Activated CD4-positive, alpha-beta T cell treated with anti-CD3 and anti-CD28 coated beads, Interleukin-2, amount 50 U/mL, for 4 hours (primary cell): ENCODE measurements at regions not wholly inside any gene's neighbourhood (a gene's known extent, or its start where the extent isn't known, plus 50 kb on each side); places are given as distances from the start of the nearest gene placed in this dataset.

ENCODE experiments used
- DNase-seq, 2 experiments: peaks; one replicate each; pipeline ENCODE4 v3.0.0-alpha.2; 2020

DNA sequence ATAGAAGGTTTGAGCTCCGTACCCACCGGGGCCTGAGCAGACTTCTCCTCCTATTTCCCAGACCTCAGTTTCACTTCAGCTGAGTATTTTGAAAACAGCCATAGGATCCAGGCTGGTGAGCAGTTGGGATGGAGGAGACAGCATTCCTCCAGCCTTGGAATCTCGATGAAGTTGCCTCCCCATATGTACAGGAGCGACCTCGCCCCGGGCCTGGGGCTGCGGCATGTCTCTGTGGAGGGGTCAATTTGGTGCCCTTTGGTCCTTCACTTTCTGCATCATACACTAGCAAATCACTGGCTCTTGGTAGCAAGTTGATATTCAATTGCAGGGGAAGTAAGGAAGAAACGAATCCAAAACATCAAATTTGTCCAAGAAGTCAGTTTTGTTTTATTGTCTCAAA is 402.0 kb upstream of the IRX4 start:
- no peak for DNase-seq

GRCh38 chr5:2283481-2284045 is 400.8 kb upstream of the IRX4 start:
- DNase-seq = no peak

- no peak for DNase-seq
Observed at GRCh38 chr5:2282893-2283292, 400.2 kb upstream of the IRX4 start.

DNA sequence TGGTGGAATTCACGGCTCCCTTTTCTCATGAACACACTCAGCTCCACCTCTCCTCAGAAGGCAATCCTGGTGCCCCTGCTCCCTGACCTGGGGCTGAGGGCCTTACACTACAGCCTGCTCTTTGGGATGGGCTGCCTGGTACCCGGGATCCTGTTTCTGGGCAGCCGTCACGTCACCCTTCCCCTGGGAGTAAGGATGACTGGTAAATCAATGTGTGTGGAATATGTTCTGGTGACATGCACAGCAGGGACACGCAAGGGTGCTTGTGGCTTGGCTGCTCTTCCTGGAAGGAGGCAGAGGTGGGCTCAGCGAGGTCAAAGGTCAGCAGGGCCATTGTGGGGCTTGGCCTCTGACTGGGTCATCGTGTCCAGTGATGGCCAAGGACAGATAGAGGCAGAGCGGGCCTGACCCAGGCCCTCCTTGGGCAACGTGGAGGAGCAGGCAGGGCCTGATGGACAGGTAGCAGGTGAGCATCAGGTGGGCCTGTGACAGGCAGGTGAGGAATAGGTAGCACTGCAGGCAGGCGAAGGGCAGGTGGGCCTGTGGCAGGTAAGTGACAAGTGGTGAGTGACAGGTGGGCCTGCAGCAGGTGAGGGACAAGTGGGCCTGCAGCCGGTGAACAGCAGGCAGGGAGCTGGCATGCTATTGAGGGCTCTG is 399.4 kb upstream of the IRX4 start:
- DNase-seq = no peak

- DNase-seq = no peak
Observed at GRCh38 chr5:2281446-2281845, 398.7 kb upstream of the IRX4 start.

DNA sequence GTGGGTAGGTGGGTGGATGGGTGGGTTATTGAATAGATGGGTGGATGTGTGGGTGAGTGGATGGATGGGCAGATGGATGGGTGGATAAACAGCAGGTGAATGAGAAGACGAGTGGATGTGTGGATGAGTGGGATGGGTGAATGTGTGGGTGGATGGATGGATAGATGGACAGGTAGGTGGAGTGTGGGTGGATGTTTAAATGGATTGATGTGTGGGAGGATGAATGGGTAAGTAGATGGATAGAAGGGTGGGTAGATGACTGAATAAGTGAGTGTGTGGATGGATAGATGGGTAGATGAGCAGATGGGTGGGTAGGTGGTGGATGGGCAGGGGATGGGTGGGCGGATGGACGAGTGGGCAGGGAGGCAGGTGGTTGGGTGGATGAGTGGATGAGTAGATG is 397.6 kb upstream of the IRX4 start:
- no peak for DNase-seq

GRCh38 chr5:2278825-2279456 is 396.2 kb upstream of the IRX4 start:
- DNase-seq = no peak

- DNase-seq = no peak
Observed at GRCh38 chr5:2277886-2278285, 395.2 kb upstream of the IRX4 start.

DNA sequence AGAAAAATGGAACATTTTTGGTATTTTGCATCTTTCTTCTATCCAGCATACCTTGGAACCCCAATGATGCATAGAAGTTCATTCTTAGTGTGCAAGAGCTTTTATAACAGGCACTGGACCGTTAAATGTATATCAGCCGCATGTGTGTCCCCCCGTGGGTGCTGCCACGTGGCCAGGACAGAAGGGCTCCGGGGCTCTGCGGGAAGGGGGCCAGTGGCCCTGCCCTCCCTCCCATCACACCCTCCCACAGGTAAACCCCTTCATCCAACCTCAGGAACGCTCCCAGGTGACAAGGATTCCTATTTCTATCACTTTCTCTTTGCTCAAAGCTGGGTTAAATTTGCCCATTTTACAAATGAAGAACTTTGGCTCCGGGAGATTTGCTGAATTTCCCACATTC is 393.4 kb upstream of the IRX4 start:
- DNase-seq = no peak

DNA sequence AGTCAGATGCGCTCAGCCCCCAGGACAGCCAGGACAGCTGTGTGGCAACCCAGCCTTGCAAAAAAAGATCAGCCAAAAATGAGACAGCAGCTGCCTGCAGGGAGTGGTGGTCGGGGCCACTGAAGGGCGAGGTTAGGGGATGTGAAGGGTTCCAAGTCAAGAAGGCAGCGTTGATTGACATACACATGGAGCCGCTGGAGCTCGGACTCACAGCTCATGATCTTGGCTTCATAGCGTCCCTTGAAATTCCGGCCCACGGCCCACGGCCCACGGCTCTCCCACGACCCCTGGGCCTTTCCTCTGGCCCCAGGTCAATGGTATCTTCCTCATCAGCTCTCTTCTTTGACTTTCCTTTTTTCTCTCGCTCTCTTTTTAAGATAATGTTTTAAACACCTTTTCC is 390.0 kb upstream of the IRX4 start:
- DNase-seq = no peak

DNA sequence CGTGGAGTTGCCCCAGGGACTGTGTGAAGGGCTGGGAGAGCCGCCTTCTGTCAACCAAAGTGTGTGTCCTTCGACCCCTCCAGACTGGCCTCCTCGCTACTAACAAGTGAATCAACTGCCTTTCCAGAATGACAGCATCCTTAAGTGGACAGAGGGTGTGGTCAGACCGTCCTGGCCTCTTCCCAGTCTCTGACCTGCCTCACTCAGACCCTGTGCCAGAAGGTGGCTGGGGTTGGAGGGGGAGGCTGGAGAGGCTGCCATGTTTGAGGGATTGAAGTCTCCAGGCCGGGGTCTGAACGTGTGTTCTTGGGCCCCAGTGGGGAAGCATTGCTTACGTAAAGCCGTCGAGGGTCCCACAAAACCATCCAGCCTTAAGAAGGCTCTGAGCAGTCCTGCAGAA is 389.3 kb upstream of the IRX4 start:
- DNase-seq = no peak

GRCh38 chr5:2271316-2271715 is 388.6 kb upstream of the IRX4 start:
- DNase-seq = no peak

GRCh38 chr5:2270467-2270866 is 387.7 kb upstream of the IRX4 start:
- DNase-seq = no peak

GRCh38 chr5:2269656-2270055 is 386.9 kb upstream of the IRX4 start:
- DNase-seq = no peak

GRCh38 chr5:2267991-2268390 is 385.3 kb upstream of the IRX4 start:
- no peak for DNase-seq

- DNase-seq = no peak
Observed at GRCh38 chr5:2266641-2267240, 384.0 kb upstream of the IRX4 start.

GRCh38 chr5:2265341-2265740 is 382.6 kb upstream of the IRX4 start:
- DNase-seq = no peak

DNA sequence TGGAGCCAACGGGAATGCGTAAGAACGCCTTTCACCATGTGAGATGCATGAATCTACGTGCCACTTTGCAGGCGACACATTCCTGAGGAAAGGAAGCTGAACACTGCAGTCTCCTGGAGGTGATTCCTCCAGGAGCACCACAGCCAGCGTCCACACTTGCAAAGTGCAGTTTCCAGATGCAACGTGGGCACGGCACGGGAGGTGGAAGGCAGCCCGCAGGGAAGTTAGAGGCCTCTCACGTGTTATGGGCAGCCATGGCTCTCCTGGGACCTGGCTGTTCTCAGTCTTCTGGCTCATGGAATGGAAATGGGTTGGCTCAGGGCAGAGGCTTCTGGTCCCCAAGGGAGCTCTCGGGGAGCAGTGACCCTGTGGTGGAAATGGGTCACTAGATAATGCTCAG is 381.0 kb upstream of the IRX4 start:
- DNase-seq = no peak

GRCh38 chr5:2262620-2263019 is 379.9 kb upstream of the IRX4 start:
- no peak for DNase-seq

GRCh38 chr5:2261004-2261703 is 378.4 kb upstream of the IRX4 start:
- DNase-seq = no peak

DNA sequence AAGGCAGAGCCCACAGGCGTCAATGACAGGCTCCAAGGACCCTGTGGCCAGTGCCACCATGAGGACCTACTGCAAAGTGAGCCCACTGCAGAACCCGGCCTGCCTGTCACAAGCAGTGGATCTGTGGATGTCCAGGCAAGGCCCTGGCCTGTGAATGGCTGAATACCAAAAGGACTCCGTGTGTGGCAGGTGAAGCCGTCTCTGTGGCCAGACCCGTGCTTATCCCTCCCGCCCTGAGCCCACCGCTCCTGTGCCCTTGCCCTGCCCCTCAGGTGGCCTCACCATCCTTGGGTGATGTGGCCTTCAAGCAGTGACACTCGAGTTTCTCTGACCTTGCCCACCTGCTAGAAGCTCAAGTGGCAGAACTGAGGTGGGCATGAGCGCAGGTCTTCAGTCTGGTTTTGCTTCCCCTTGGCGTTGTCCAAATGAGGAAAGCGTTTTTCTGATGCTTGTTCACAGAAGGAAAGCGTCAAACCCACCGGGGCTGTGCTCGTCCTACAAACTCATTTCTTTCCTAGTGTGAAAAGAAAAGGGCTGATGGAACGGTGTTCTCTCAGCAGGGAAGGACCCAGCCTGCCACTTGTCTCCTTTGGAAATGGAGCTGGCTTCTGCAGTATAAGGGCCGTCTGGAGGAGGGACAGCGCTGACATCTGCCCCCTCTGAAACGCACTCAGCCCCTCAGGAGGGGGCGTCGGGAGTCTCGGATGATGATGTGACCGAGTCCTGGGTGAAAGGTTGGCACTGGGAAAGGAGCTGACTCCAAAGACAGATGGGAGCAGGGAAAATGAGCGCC is 377.7 kb upstream of the IRX4 start:
- no peak for DNase-seq

- DNase-seq = no peak
Observed at GRCh38 chr5:2259494-2260107, 376.9 kb upstream of the IRX4 start.
